ENCODE measurements at regions not wholly inside any gene's neighbourhood (a gene's known extent, or its start where the extent isn't known, plus 50 kb on each side); places are given as distances from the start of the nearest gene placed in this dataset.
A peak's percentile ranks its signal among the peaks of the same experiment; 100 is the strongest.

- no peaks in the 10 kb centered on the region for H3K36me3 ChIP-seq (ENCODE audit: control insufficient read depth, insufficient read depth, low read length)
- no peaks in the 10 kb centered on the region for H3K27me3 ChIP-seq (ENCODE audit: control insufficient read depth, insufficient read depth, low read length)
- no peaks in the 10 kb centered on the region for H3K4me1 ChIP-seq
- no peaks in the 10 kb centered on the region for H3K9me3 ChIP-seq (ENCODE audit: control insufficient read depth, low read length)
- no peak overlapping the region for H3K4me3 ChIP-seq (ENCODE audit: low read depth, low read length)
- TF ChIP-seq, protein P1, sequence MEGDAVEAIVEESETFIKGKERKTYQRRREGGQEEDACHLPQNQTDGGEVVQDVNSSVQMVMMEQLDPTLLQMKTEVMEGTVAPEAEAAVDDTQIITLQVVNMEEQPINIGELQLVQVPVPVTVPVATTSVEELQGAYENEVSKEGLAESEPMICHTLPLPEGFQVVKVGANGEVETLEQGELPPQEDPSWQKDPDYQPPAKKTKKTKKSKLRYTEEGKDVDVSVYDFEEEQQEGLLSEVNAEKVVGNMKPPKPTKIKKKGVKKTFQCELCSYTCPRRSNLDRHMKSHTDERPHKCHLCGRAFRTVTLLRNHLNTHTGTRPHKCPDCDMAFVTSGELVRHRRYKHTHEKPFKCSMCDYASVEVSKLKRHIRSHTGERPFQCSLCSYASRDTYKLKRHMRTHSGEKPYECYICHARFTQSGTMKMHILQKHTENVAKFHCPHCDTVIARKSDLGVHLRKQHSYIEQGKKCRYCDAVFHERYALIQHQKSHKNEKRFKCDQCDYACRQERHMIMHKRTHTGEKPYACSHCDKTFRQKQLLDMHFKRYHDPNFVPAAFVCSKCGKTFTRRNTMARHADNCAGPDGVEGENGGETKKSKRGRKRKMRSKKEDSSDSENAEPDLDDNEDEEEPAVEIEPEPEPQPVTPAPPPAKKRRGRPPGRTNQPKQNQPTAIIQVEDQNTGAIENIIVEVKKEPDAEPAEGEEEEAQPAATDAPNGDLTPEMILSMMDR (IDR thresholded peaks at IDR 0.05): no peak
- no peak overlapping the region for H2AFZ ChIP-seq
- H3K79me2 ChIP-seq: no peaks in the 10 kb centered on the region
- H3K9ac ChIP-seq: no peak overlapping the region
- H3K4me2 ChIP-seq (ENCODE audit: low read length): no peak overlapping the region
- no peak overlapping the region for H3K27ac ChIP-seq
These were observed 174.5 kb downstream of the SOX4 start for GRCh38 chr6:21767891-21768648.

DNA sequence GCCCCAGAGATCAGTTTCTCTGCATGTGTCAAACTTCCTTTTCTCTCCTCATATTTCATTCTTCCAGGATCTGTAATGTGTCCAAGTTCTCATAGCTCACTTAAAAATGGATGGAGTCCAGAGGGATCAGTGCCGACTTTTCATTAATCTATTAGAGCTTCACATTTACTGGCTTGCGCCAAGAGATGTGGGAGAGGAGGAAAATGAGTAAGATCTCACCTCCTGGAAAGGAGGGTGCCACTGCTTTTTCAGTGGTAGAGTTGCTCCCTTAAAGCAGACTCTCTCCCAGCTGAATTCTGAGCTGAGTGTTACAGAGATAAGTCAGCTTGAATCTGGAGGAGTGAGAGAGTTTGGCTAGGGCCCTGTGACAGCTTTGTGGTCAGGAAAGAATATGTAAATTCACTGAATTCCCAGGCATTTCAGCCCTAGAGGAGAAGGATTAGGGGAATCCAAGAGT, 175.9 kb downstream of the SOX4 start:
- Histone ChIP-seq H3K4me2 (ENCODE audit: low read length) (no peak overlapping the region), H2AFZ (peak overlapping the region; percentile 38), H3K36me3 (ENCODE audit: control insufficient read depth, insufficient read depth, low read length) (no peaks in the 10 kb centered on the region), H3K4me3 (ENCODE audit: low read depth, low read length) (no peak overlapping the region), H3K27ac (no peak overlapping the region), H3K9ac (no peak overlapping the region), H3K9me3 (ENCODE audit: control insufficient read depth, low read length) (no peaks in the 10 kb centered on the region), H3K4me1 (no peaks in the 10 kb centered on the region), H3K79me2 (no peaks in the 10 kb centered on the region), H3K27me3 (ENCODE audit: control insufficient read depth, insufficient read depth, low read length) (no peaks in the 10 kb centered on the region)
- TF ChIP-seq, protein P1 (IDR thresholded peaks at IDR 0.05): no peak

DNA sequence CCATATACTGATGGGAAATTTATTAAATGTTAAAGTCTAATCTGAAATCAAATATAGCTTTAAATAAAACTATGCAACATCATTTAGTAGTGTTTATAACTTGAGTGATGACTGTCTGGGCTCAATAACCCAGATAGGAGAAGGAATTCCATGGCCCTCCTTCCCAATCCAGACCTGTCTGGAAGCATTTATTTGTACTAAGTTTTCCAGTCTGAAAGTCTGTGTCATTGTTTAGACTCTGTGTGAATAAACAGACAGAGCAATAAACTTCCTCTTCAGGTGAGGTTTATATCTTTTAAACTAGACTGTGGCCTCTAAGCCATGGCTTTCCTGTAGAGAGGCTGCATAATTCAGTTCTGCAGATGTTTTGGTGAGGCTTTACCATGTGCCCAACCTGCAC, 176.4 kb downstream of the SOX4 start:
- no peak overlapping the region for H3K27ac ChIP-seq
- TF ChIP-seq, protein P1 (IDR thresholded peaks at IDR 0.05): no peak

DNA sequence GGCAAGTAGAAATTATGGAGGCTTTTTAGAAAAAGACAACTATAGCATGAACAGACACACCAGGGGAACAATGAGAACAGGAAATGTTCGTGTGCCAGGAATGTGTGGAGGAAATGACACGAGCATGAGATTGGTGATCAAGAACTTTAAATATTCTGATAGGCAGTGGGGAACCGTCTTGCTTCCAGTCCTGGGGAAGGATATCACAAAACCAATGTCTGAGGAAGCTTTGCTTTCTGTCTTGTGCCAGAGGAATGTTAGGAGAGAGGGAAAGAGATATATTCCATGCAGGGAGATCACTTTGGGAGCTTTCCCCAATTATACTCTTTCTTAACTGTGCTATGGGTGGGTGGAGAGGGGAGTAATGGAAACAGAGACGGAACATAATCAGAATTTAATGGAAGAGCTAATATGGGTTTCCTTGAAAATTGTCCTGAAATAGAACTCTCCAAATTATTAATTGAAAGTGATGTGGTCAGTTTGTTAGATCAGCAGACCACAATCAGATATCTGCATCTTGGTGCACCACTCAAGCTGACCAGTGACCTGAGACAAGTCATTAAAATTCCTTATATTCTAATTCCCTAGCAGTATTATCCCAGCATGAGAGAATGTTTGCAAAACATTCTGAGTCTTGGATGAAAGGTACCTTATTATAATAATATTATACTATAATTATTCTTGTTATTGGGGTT, 178.2 kb downstream of the SOX4 start:
- H3K27me3 ChIP-seq (ENCODE audit: control insufficient read depth, insufficient read depth, low read length): no peaks in the 10 kb centered on the region

More for the DNA sequence above, 176.4 kb downstream of the SOX4 start:
- Histone ChIP-seq H3K36me3 (ENCODE audit: control insufficient read depth, insufficient read depth, low read length) (no peaks in the 10 kb centered on the region), H3K4me1 (no peaks in the 10 kb centered on the region), H3K9me3 (ENCODE audit: control insufficient read depth, low read length) (no peaks in the 10 kb centered on the region), H3K4me2 (ENCODE audit: low read length) (no peak overlapping the region), H3K27me3 (ENCODE audit: control insufficient read depth, insufficient read depth, low read length) (no peaks in the 10 kb centered on the region), H3K4me3 (ENCODE audit: low read depth, low read length) (no peak overlapping the region), H2AFZ (no peak overlapping the region), H3K9ac (no peak overlapping the region), H3K79me2 (no peaks in the 10 kb centered on the region)

More for the DNA sequence above, 178.2 kb downstream of the SOX4 start:
- TF ChIP-seq, protein P1 (IDR thresholded peaks at IDR 0.05): no peak
- H3K27ac ChIP-seq: no peak overlapping the region
- H3K4me1 ChIP-seq: no peaks in the 10 kb centered on the region
- H3K79me2 ChIP-seq: no peaks in the 10 kb centered on the region
- H3K36me3 ChIP-seq (ENCODE audit: control insufficient read depth, insufficient read depth, low read length): no peaks in the 10 kb centered on the region
- no peak overlapping the region for H3K4me2 ChIP-seq (ENCODE audit: low read length)
- no peaks in the 10 kb centered on the region for H3K9me3 ChIP-seq (ENCODE audit: control insufficient read depth, low read length)
- no peak overlapping the region for H3K4me3 ChIP-seq (ENCODE audit: low read depth, low read length)
- H3K9ac ChIP-seq: no peak overlapping the region
- no peak overlapping the region for H2AFZ ChIP-seq
